HL-60 (cell line): ENCODE measurements at regions not wholly inside any gene's neighbourhood (a gene's known extent, or its start where the extent isn't known, plus 50 kb on each side); places are given as distances from the start of the nearest gene placed in this dataset.

ENCODE experiments used
- GABPA ChIP-seq: IDR thresholded peaks from 2 replicates; pipeline ENCODE4 v1.6.1; 2012; ENCODE audit warnings: low read depth
- POLR2AphosphoS5 ChIP-seq: IDR thresholded peaks from 2 replicates; pipeline ENCODE4 v1.6.1; 2012; ENCODE audit warnings: low read depth
- SPI1 ChIP-seq: IDR thresholded peaks from 2 replicates; pipeline ENCODE4 v1.6.1; 2012; ENCODE audit warnings: low read depth, mild to moderate bottlenecking, borderline replicate concordance
- TF ChIP-seq, protein P1 (sequence below): IDR thresholded peaks from one replicate; pipeline ENCODE4 v1.5.1; 2011; ENCODE audit warnings: low read length, control low read depth, inconsistent platforms; ENCODE audit not compliant: insufficient read depth

GRCh38 chr17:63381101-63381729, 64.9 kb downstream of the CYB561 start:
- TF ChIP-seq, protein P1, sequence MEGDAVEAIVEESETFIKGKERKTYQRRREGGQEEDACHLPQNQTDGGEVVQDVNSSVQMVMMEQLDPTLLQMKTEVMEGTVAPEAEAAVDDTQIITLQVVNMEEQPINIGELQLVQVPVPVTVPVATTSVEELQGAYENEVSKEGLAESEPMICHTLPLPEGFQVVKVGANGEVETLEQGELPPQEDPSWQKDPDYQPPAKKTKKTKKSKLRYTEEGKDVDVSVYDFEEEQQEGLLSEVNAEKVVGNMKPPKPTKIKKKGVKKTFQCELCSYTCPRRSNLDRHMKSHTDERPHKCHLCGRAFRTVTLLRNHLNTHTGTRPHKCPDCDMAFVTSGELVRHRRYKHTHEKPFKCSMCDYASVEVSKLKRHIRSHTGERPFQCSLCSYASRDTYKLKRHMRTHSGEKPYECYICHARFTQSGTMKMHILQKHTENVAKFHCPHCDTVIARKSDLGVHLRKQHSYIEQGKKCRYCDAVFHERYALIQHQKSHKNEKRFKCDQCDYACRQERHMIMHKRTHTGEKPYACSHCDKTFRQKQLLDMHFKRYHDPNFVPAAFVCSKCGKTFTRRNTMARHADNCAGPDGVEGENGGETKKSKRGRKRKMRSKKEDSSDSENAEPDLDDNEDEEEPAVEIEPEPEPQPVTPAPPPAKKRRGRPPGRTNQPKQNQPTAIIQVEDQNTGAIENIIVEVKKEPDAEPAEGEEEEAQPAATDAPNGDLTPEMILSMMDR, result no peak
- no peak for TF ChIP-seq GABPA
- TF ChIP-seq POLR2AphosphoS5, result no peak
- no peak for TF ChIP-seq SPI1
